GM12878 (cell line): ENCODE measurements at regions not wholly inside any gene's neighbourhood (a gene's known extent, or its start where the extent isn't known, plus 50 kb on each side); places are given as distances from the start of the nearest gene placed in this dataset.

Experiments
- ATAC-seq: fragments of 200-7000 bp; cut with Tn5 transposase; 3 replicates; pipeline ENCODE4 v1.9.1; 2020; ENCODE audit warnings: mild to moderate bottlenecking, moderate library complexity
- BruUV-seq: library from RNA; stranded (reverse); fragments of 400-500 nt; replicated peaks from 2 replicates; lab custom pipeline; 2021; lab: Mats Ljungman, UMichigan
- CTCF ChIA-PET: fragments of 300-600 bp; sonication (Branson Sonifier 250); formaldehyde crosslinking; extraction: SDS; loops from one replicate; lab custom pipeline; 2021; ENCODE audit warnings: inconsistent platforms; lab: Yijun Ruan, JAX
- POLR2A ChIA-PET: fragments of 350-600 bp; formaldehyde crosslinking; extraction: SDS; loops from one replicate; lab custom pipeline; 2021; ENCODE audit warnings: inconsistent platforms; lab: Charles Lee
- RAD21 ChIA-PET: fragments of 300-600 bp; sonication (Branson Sonifier 250); formaldehyde crosslinking; loops from one replicate; lab custom pipeline; 2023; ENCODE audit warnings: antibody characterized with exemption; ENCODE audit not compliant: unreplicated experiment; lab: Charles Lee
- SMC1A ChIA-PET: fragments of 300-600 bp; sonication (Branson Sonifier 250); formaldehyde crosslinking; loops from one replicate; lab custom pipeline; 2023; ENCODE audit not compliant: unreplicated experiment, uncharacterized antibody; lab: Charles Lee
- DNase-seq: peaks from one replicate; pipeline ENCODE4 v3.0.0-alpha.2; 2011; ENCODE audit warnings: low read depth, low spot score
- FAIRE-seq: peaks from 3 replicates; lab custom pipeline; 2011; peaks lifted over from hg19 to GRCh38; lab: Jason Lieb, UNC
- H2AFZ ChIP-seq: 2 replicates; pipeline ENCODE4 v1.6.0; 2011; ENCODE audit warnings: low read depth, low read length, control low read depth; ENCODE audit not compliant: control insufficient read depth
- H3K27ac ChIP-seq: 2 replicates; pipeline ENCODE4 v1.5.1; 2011; ENCODE audit warnings: control low read depth; ENCODE audit not compliant: control insufficient read depth, insufficient read depth
- H3K27me3 ChIP-seq, 2 experiments: replicated peaks in 1 of 2; 2 replicates each; pipeline versions ENCODE4 v1.6.0 to v1.6.1; 2011; ENCODE audit warnings: low read length in 1 of 2; ENCODE audit not compliant: control insufficient read depth in 2 of 2, insufficient read depth in 2 of 2
- H3K36me3 ChIP-seq, 2 experiments: 2 replicates each; pipeline ENCODE4 v1.5.1; 2011; ENCODE audit warnings: low read length in 1 of 2; ENCODE audit not compliant: control insufficient read depth in 2 of 2, insufficient read depth in 2 of 2
- H3K4me1 ChIP-seq: 2 replicates; pipeline ENCODE4 v1.6.1; 2011; ENCODE audit warnings: mild to moderate bottlenecking, low read length, moderate library complexity, mixed read lengths; ENCODE audit not compliant: control insufficient read depth, insufficient read depth
- H3K4me2 ChIP-seq: 2 replicates; pipeline ENCODE4 v1.6.0; 2011; ENCODE audit warnings: control low read depth; ENCODE audit not compliant: control insufficient read depth, insufficient read depth
- H3K4me3 ChIP-seq: fragments of 200-600 bp; sonication (generic); 2 replicates; pipeline ENCODE4 v1.5.1; 2016
- H3K79me2 ChIP-seq: 2 replicates; pipeline ENCODE4 v1.6.0; 2011; ENCODE audit warnings: low read length; ENCODE audit not compliant: control insufficient read depth, insufficient read depth
- H3K9ac ChIP-seq: 2 replicates; pipeline ENCODE4 v1.8.0; 2011; ENCODE audit warnings: low read length, control low read depth, mixed read lengths; ENCODE audit not compliant: control insufficient read depth, insufficient read depth
- H3K9me3 ChIP-seq: replicated peaks from 3 replicates; pipeline ENCODE4 v1.5.1; 2011; ENCODE audit warnings: mild to moderate bottlenecking, low read length; ENCODE audit not compliant: control insufficient read depth, insufficient read depth
- H4K20me1 ChIP-seq: 2 replicates; pipeline ENCODE4 v1.6.0; 2011; ENCODE audit not compliant: control insufficient read depth, insufficient read depth
- BRCA1 ChIP-seq: IDR thresholded peaks from 2 replicates; pipeline ENCODE4 v1.6.1; 2011; ENCODE audit warnings: low read depth, low read length, improper control_type of control experiment
- GATAD2B ChIP-seq: fragments of 450-650 bp; conservative IDR thresholded peaks from 2 replicates; pipeline ENCODE4 v1.6.1; 2017; ENCODE audit warnings: low read depth, mild to moderate bottlenecking, moderate library complexity
- HCFC1 ChIP-seq: fragments of 150-350 bp; IDR thresholded peaks from 2 replicates; pipeline ENCODE4 v1.6.1; 2014; ENCODE audit warnings: low read length
- IKZF2 ChIP-seq, 2 experiments: fragments of 450-650 bp; IDR thresholded peaks; 2 replicates each; pipeline ENCODE4 v1.6.1; 2017; ENCODE audit warnings: mild to moderate bottlenecking in 2 of 2, moderate library complexity in 2 of 2
- LARP7 ChIP-seq: fragments of 450-650 bp; IDR thresholded peaks from 2 replicates; pipeline ENCODE4 v1.6.1; 2017; ENCODE audit warnings: mild to moderate bottlenecking
- MEF2B ChIP-seq: fragments of 450-650 bp; IDR thresholded peaks from 2 replicates; pipeline ENCODE4 v1.6.1; 2018; ENCODE audit warnings: mild to moderate bottlenecking, moderate library complexity; ENCODE audit not compliant: partially characterized antibody, poor library complexity, severe bottlenecking
- NBN ChIP-seq: fragments of 450-650 bp; IDR thresholded peaks from 2 replicates; pipeline ENCODE4 v1.6.1; 2016
- NFIC ChIP-seq: IDR thresholded peaks from 2 replicates; pipeline ENCODE4 v1.6.1; 2012; ENCODE audit warnings: low read depth, mild to moderate bottlenecking, inconsistent platforms, low read length, moderate library complexity
- NR2F1 ChIP-seq: fragments of 450-650 bp; conservative IDR thresholded peaks from 2 replicates; pipeline ENCODE4 v1.6.1; 2017; ENCODE audit warnings: mild to moderate bottlenecking
- POU2F2 ChIP-seq: IDR thresholded peaks from 3 replicates; pipeline ENCODE4 v1.6.1; 2011; ENCODE audit warnings: low read depth, mild to moderate bottlenecking, low read length, borderline replicate concordance
- RAD21 ChIP-seq: IDR thresholded peaks from 2 replicates; pipeline ENCODE4 v1.6.1; 2011; ENCODE audit warnings: mild to moderate bottlenecking, low read depth, low read length, moderate library complexity; ENCODE audit not compliant: insufficient read depth
- STAT3 ChIP-seq: IDR thresholded peaks from 2 replicates; pipeline ENCODE4 v1.6.1; 2011; ENCODE audit warnings: low read depth, low read length, improper control_type of control experiment
- YY1 ChIP-seq: IDR thresholded peaks from 2 replicates; pipeline ENCODE4 v1.6.1; 2011; ENCODE audit warnings: low read depth, mild to moderate bottlenecking, low read length
- WGBS: methylation state at CpG from one replicate; pipeline ENCODE4 v1.1.6; 2016; ENCODE audit warnings: low lambda C conversion rate; ENCODE audit not compliant: insufficient replicate concordance, insufficient coverage; ENCODE audit errors: missing lambda C conversion rate; 5-methylcytosine and 5-hydroxymethylcytosine counted together
- in situ Hi-C: fragments of 300-500 bp; cut with MboI; formaldehyde crosslinking; loops from 9 replicates; pipeline ENCODE4 v1.14.3; 2018; ENCODE audit warnings: mixed read lengths
- intact Hi-C: fragments of 100-400 bp; cut with micrococcal nuclease; formaldehyde crosslinking; loops from one replicate; pipeline ENCODE4 v1.14.2; 2022; ENCODE audit not compliant: unreplicated experiment
- TF ChIP-seq, protein P1 (sequence below): IDR thresholded peaks from 2 replicates; pipeline ENCODE4 v1.6.1; 2011; ENCODE audit warnings: low read depth, low read length, improper control_type of control experiment, borderline replicate concordance
- TF ChIP-seq, protein P2 (sequence below): fragments of 450-650 bp; IDR thresholded peaks from 2 replicates; pipeline ENCODE4 v1.6.1; 2017; ENCODE audit warnings: mild to moderate bottlenecking, low read depth, inconsistent platforms; ENCODE audit not compliant: poor library complexity, severe bottlenecking
- TF ChIP-seq, protein P3 (sequence below): fragments of 450-650 bp; formaldehyde crosslinking; IDR thresholded peaks from 2 replicates; pipeline ENCODE4 v1.4.0; 2020; ENCODE audit warnings: mild to moderate bottlenecking, moderate library complexity

DNA sequence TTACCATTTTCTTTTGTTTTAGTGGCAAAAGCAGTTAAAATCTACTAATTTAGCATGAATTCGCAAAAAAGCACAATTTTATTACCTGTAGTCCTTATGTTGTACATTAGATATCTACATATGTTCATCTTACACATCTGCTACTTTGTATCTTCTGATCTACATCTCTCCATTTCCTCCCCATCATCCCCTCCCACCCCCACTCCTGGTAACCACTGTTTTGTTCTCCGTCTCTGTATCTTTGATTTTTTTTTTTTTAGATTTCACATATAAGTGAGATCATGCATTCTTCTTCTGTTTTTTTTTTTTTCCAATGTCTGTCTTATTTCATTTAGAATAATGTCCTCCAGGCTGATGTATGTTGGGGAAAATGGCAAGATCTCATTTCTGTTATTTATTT, 922.7 kb downstream of the VRK1 start (continued):
- TF ChIP-seq RAD21 = no peak
- no peak for TF ChIP-seq STAT3

DNA sequence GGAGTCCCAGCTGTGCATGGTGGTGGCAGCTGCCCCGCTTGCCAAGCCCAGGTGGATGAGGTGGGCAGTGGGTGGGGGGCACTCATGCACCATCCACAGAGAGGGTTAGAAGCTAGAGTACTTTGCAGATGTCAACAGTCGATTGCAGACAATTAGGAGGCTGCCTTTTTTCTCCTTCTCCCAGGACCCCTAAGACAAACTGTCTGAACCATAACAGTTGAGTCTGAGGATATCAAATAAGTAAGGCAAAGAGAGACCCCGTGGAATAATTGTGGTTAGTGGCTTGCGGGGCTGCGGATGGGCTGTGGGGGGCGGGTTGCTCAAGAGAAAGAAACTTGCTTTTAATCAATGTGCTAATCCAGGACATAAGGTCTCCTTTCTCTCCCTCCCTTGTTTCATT, 926.2 kb downstream of the VRK1 start:
- CTCF ChIA-PET = no interaction called here
- intact Hi-C loops (loop anchor here (10.0 kb wide), 1 partner anchor 261 kb away; no protein-coding TSS in a partner anchor), in situ Hi-C loops (no loop called here)
- POLR2A ChIA-PET = no interaction called here
- Histone ChIP-seq H3K4me1 (no peaks in the 10 kb centered on the region), H2AFZ (no peak overlapping the region), H3K9me3 (no peaks in the 10 kb centered on the region; the same call in 2 of the 3 replicates), H3K4me3 (no peak overlapping the region), H3K27me3 (no peaks in the 10 kb centered on the region), H3K4me2 (no peak overlapping the region), H4K20me1 (no peaks in the 10 kb centered on the region), H3K9ac (no peak overlapping the region), H3K36me3 (no peaks in the 10 kb centered on the region), H3K79me2 (no peaks in the 10 kb centered on the region), H3K27ac (no peak overlapping the region)
- RAD21 ChIA-PET = no interaction called here
- no peak for DNase-seq
- 36% methylated on average over 6 of the region's 6 CpGs for WGBS
- ATAC-seq = no peak
- SMC1A ChIA-PET = no interaction called here
- FAIRE-seq = no peak
- no TSS peak for BruUV-seq
- TF ChIP-seq GATAD2B (no peak), IKZF2 (IDR thresholded peaks at IDR 0.05) (no peak), LARP7 (no peak), YY1 (no peak), NR2F1 (no peak), HCFC1 (no peak), POU2F2 (no peak), NFIC (no peak), NBN (no peak), BRCA1 (no peak), MEF2B (no peak)
- TF ChIP-seq, protein P1, sequence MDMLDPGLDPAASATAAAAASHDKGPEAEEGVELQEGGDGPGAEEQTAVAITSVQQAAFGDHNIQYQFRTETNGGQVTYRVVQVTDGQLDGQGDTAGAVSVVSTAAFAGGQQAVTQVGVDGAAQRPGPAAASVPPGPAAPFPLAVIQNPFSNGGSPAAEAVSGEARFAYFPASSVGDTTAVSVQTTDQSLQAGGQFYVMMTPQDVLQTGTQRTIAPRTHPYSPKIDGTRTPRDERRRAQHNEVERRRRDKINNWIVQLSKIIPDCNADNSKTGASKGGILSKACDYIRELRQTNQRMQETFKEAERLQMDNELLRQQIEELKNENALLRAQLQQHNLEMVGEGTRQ = no peak
- TF ChIP-seq, protein P2, sequence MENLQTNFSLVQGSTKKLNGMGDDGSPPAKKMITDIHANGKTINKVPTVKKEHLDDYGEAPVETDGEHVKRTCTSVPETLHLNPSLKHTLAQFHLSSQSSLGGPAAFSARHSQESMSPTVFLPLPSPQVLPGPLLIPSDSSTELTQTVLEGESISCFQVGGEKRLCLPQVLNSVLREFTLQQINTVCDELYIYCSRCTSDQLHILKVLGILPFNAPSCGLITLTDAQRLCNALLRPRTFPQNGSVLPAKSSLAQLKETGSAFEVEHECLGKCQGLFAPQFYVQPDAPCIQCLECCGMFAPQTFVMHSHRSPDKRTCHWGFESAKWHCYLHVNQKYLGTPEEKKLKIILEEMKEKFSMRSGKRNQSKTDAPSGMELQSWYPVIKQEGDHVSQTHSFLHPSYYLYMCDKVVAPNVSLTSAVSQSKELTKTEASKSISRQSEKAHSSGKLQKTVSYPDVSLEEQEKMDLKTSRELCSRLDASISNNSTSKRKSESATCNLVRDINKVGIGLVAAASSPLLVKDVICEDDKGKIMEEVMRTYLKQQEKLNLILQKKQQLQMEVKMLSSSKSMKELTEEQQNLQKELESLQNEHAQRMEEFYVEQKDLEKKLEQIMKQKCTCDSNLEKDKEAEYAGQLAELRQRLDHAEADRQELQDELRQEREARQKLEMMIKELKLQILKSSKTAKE = no peak
- TF ChIP-seq, protein P3, sequence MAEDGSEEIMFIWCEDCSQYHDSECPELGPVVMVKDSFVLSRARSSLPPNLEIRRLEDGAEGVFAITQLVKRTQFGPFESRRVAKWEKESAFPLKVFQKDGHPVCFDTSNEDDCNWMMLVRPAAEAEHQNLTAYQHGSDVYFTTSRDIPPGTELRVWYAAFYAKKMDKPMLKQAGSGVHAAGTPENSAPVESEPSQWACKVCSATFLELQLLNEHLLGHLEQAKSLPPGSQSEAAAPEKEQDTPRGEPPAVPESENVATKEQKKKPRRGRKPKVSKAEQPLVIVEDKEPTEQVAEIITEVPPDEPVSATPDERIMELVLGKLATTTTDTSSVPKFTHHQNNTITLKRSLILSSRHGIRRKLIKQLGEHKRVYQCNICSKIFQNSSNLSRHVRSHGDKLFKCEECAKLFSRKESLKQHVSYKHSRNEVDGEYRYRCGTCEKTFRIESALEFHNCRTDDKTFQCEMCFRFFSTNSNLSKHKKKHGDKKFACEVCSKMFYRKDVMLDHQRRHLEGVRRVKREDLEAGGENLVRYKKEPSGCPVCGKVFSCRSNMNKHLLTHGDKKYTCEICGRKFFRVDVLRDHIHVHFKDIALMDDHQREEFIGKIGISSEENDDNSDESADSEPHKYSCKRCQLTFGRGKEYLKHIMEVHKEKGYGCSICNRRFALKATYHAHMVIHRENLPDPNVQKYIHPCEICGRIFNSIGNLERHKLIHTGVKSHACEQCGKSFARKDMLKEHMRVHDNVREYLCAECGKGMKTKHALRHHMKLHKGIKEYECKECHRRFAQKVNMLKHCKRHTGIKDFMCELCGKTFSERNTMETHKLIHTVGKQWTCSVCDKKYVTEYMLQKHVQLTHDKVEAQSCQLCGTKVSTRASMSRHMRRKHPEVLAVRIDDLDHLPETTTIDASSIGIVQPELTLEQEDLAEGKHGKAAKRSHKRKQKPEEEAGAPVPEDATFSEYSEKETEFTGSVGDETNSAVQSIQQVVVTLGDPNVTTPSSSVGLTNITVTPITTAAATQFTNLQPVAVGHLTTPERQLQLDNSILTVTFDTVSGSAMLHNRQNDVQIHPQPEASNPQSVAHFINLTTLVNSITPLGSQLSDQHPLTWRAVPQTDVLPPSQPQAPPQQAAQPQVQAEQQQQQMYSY (CRISPR knock-in tag) = no peak
